MM.1S (cell line): ENCODE measurements at regions not wholly inside any gene's neighbourhood (a gene's known extent, or its start where the extent isn't known, plus 50 kb on each side); places are given as distances from the start of the nearest gene placed in this dataset.

ENCODE experiments used
- DNase-seq: peaks from one replicate; pipeline ENCODE4 v3.0.0-alpha.2; 2015
- H2AFZ ChIP-seq: fragments of 300-600 bp; sonication (generic); 2 replicates; pipeline ENCODE4 v1.6.0; 2016; ENCODE audit warnings: antibody characterized with exemption, low read length
- H3F3A ChIP-seq: fragments of 300-600 bp; sonication (generic); 2 replicates; pipeline ENCODE4 v1.6.1; 2016; ENCODE audit warnings: mild to moderate bottlenecking, antibody characterized with exemption, low read length, moderate library complexity, mixed read lengths; ENCODE audit not compliant: insufficient read depth
- H3K27ac ChIP-seq: fragments of 300-600 bp; sonication (generic); 2 replicates; pipeline ENCODE4 v1.5.1; 2016; ENCODE audit warnings: mild to moderate bottlenecking, low read length
- H3K27me3 ChIP-seq: fragments of 300-600 bp; sonication (generic); replicated peaks from 2 replicates; pipeline ENCODE4 v1.6.0; 2016; ENCODE audit warnings: low read length; ENCODE audit not compliant: insufficient read depth
- H3K36me3 ChIP-seq: fragments of 300-600 bp; sonication (generic); replicated peaks from 2 replicates; pipeline ENCODE4 v1.6.1; 2016; ENCODE audit warnings: mild to moderate bottlenecking, low read length, mixed read lengths; ENCODE audit not compliant: insufficient read depth
- H3K4me1 ChIP-seq: fragments of 300-600 bp; sonication (generic); 2 replicates; pipeline ENCODE4 v1.6.1; 2016; ENCODE audit warnings: low read length, mixed read lengths
- H3K4me2 ChIP-seq: fragments of 300-600 bp; sonication (generic); 2 replicates; pipeline ENCODE4 v1.6.0; 2016; ENCODE audit warnings: low read depth, low read length
- H3K4me3 ChIP-seq: fragments of 300-600 bp; sonication (generic); 2 replicates; pipeline ENCODE4 v1.5.1; 2016; ENCODE audit warnings: low read length, mixed read lengths
- H3K79me2 ChIP-seq: fragments of 300-600 bp; sonication (generic); 2 replicates; pipeline ENCODE4 v1.6.1; 2016; ENCODE audit warnings: mixed run types, low read length, mixed read lengths
- H3K9ac ChIP-seq: fragments of 300-600 bp; sonication (generic); 2 replicates; pipeline ENCODE4 v1.6.1; 2016; ENCODE audit warnings: low read length, mixed read lengths
- H3K9me2 ChIP-seq: fragments of 300-600 bp; sonication (generic); replicated peaks from 2 replicates; pipeline ENCODE4 v1.6.1; 2016; ENCODE audit warnings: mild to moderate bottlenecking, low read length, mixed read lengths; ENCODE audit not compliant: insufficient read depth
- H3K9me3 ChIP-seq: fragments of 300-600 bp; sonication (generic); replicated peaks from 2 replicates; pipeline ENCODE4 v1.6.1; 2016; ENCODE audit warnings: mild to moderate bottlenecking, low read length, mixed read lengths; ENCODE audit not compliant: insufficient read depth
- H4K20me1 ChIP-seq: fragments of 300-600 bp; sonication (generic); 2 replicates; pipeline ENCODE4 v1.6.1; 2016; ENCODE audit warnings: mild to moderate bottlenecking, low read length, moderate library complexity, mixed read lengths; ENCODE audit not compliant: insufficient read depth
- CTCF ChIP-seq: fragments of 300-600 bp; sonication (generic); IDR thresholded peaks from 2 replicates; pipeline ENCODE4 v1.5.1; 2016; ENCODE audit warnings: antibody characterized with exemption, low read length, mixed read lengths
- EZH2 ChIP-seq: fragments of 300-600 bp; sonication (generic); optimal IDR thresholded peaks from 2 replicates; pipeline ENCODE3; 2017; ENCODE audit warnings: low read depth, mild to moderate bottlenecking, antibody characterized with exemption, low read length, mixed read lengths
- EZH2phosphoT487 ChIP-seq: fragments of 300-600 bp; sonication (generic); IDR thresholded peaks from 2 replicates; pipeline ENCODE4 v1.6.1; 2018; ENCODE audit warnings: antibody characterized with exemption, low read length

- TF ChIP-seq EZH2phosphoT487: no peak
- Histone ChIP-seq H3K36me3 (no peaks in the 10 kb centered on the region), H3F3A (no peaks in the 10 kb centered on the region)
These were observed 108.4 kb upstream of the TBX20 start for GRCh38 chr7:35362341-35362740.

GRCh38 chr7:35359423-35359822, 105.5 kb upstream of the TBX20 start:
- Histone ChIP-seq H3K9me2 (no peaks in the 10 kb centered on the region), H3K27me3 (no peaks in the 10 kb centered on the region), H3K36me3 (no peaks in the 10 kb centered on the region), H3K9ac (no peak overlapping the region), H3K4me1 (no peaks in the 10 kb centered on the region), H3F3A (no peaks in the 10 kb centered on the region), H3K9me3 (no peaks in the 10 kb centered on the region), H3K79me2 (no peaks in the 10 kb centered on the region), H3K27ac (no peak overlapping the region), H3K4me3 (no peak overlapping the region), H3K4me2 (no peak overlapping the region), H2AFZ (no peak overlapping the region), H4K20me1 (no peaks in the 10 kb centered on the region)
- TF ChIP-seq CTCF: no peak
- TF ChIP-seq EZH2phosphoT487: no peak
- TF ChIP-seq EZH2: no peak
- DNase-seq: no peak

More at GRCh38 chr7:35362341-35362740, 108.4 kb upstream of the TBX20 start:
- Histone ChIP-seq H4K20me1 (no peaks in the 10 kb centered on the region), H2AFZ (no peak overlapping the region), H3K4me1 (no peaks in the 10 kb centered on the region), H3K4me2 (no peak overlapping the region), H3K27ac (no peak overlapping the region), H3K9me2 (no peaks in the 10 kb centered on the region), H3K79me2 (no peaks in the 10 kb centered on the region), H3K27me3 (no peaks in the 10 kb centered on the region), H3K9ac (no peak overlapping the region), H3K9me3 (no peaks in the 10 kb centered on the region), H3K4me3 (no peak overlapping the region)
- DNase-seq: no peak

- Histone ChIP-seq H3K27ac (no peak overlapping the region), H4K20me1 (no peaks in the 10 kb centered on the region), H3K27me3 (no peaks in the 10 kb centered on the region), H3K9me2 (no peaks in the 10 kb centered on the region), H3K4me3 (no peak overlapping the region), H3K79me2 (no peaks in the 10 kb centered on the region), H2AFZ (no peak overlapping the region), H3K9ac (no peak overlapping the region), H3K36me3 (no peaks in the 10 kb centered on the region), H3K4me1 (no peaks in the 10 kb centered on the region), H3K4me2 (no peak overlapping the region), H3F3A (no peaks in the 10 kb centered on the region), H3K9me3 (no peaks in the 10 kb centered on the region)
- DNase-seq: no peak
- TF ChIP-seq CTCF: no peak
- TF ChIP-seq EZH2phosphoT487: no peak
- TF ChIP-seq EZH2: no peak
These were observed 102.6 kb upstream of the TBX20 start for GRCh38 chr7:35356495-35356894.

GRCh38 chr7:35355911-35356310, 102.0 kb upstream of the TBX20 start:
- Histone ChIP-seq H2AFZ (no peak overlapping the region), H3K9me2 (no peaks in the 10 kb centered on the region), H3K9me3 (no peaks in the 10 kb centered on the region), H3K27ac (no peak overlapping the region), H3K4me1 (no peaks in the 10 kb centered on the region), H3F3A (no peaks in the 10 kb centered on the region), H3K4me3 (no peak overlapping the region), H3K79me2 (no peaks in the 10 kb centered on the region), H3K27me3 (no peaks in the 10 kb centered on the region), H3K4me2 (no peak overlapping the region), H3K36me3 (no peaks in the 10 kb centered on the region), H4K20me1 (no peaks in the 10 kb centered on the region), H3K9ac (no peak overlapping the region)
- no peak for TF ChIP-seq EZH2
- no peak for TF ChIP-seq CTCF
- TF ChIP-seq EZH2phosphoT487: no peak
- DNase-seq: no peak
